ENCODE measurements at regions not wholly inside any gene's neighbourhood (a gene's known extent, or its start where the extent isn't known, plus 50 kb on each side); places are given as distances from the start of the nearest gene placed in this dataset.
"Not testable (repeated sequence)": the region's sequence is repeated elsewhere in the genome, so short reads cannot be mapped to it uniquely, and the experiment has no call there.

GRCh38 chr2:87429931-87430275, 318.0 kb upstream of the PLGLB2 start:
- not testable (repeated sequence) for DNase-seq (ENCODE audit: low spot score)

GRCh38 chr2:87431051-87431450, 316.8 kb upstream of the PLGLB2 start:
- DNase-seq (ENCODE audit: low spot score), result not testable (repeated sequence)

- DNase-seq (ENCODE audit: low spot score), result not testable (repeated sequence)
Observed at GRCh38 chr2:87432711-87433453, 315.0 kb upstream of the PLGLB2 start.

GRCh38 chr2:87436007-87436406, 311.9 kb upstream of the PLGLB2 start:
- not testable (repeated sequence) for DNase-seq (ENCODE audit: low spot score)

GRCh38 chr2:87437701-87438260, 310.1 kb upstream of the PLGLB2 start:
- DNase-seq (ENCODE audit: low spot score), result not testable (repeated sequence)

GRCh38 chr2:87438780-87439454, 309.0 kb upstream of the PLGLB2 start:
- DNase-seq (ENCODE audit: low spot score), result not testable (repeated sequence)

- not testable (repeated sequence) for DNase-seq (ENCODE audit: low spot score)
Observed at GRCh38 chr2:87439617-87440204, 308.2 kb upstream of the PLGLB2 start.

GRCh38 chr2:87440650-87441049, 307.2 kb upstream of the PLGLB2 start:
- not testable (repeated sequence) for DNase-seq (ENCODE audit: low spot score)

GRCh38 chr2:87441375-87441774, 306.5 kb upstream of the PLGLB2 start:
- DNase-seq (ENCODE audit: low spot score), result not testable (repeated sequence)

- not testable (repeated sequence) for DNase-seq (ENCODE audit: low spot score)
Observed at GRCh38 chr2:87442983-87443577, 304.8 kb upstream of the PLGLB2 start.

- DNase-seq (ENCODE audit: low spot score), result not testable (repeated sequence)
Observed at GRCh38 chr2:87444951-87445350, 302.9 kb upstream of the PLGLB2 start.

GRCh38 chr2:87445613-87446312, 302.1 kb upstream of the PLGLB2 start:
- not testable (repeated sequence) for DNase-seq (ENCODE audit: low spot score)

GRCh38 chr2:87446313-87446696, 301.6 kb upstream of the PLGLB2 start:
- not testable (repeated sequence) for DNase-seq (ENCODE audit: low spot score)

GRCh38 chr2:87449462-87449980, 298.4 kb upstream of the PLGLB2 start:
- not testable (repeated sequence) for DNase-seq (ENCODE audit: low spot score)

GRCh38 chr2:87452193-87452592, 295.7 kb upstream of the PLGLB2 start:
- peak; percentile 35 for DNase-seq (ENCODE audit: low spot score)

- DNase-seq (ENCODE audit: low spot score), result peak; percentile 77
Observed at GRCh38 chr2:87452861-87453260, 295.0 kb upstream of the PLGLB2 start.

GRCh38 chr2:87453965-87454364, 293.9 kb upstream of the PLGLB2 start:
- peak; percentile 70 for DNase-seq (ENCODE audit: low spot score)

GRCh38 chr2:87454421-87454820, 293.5 kb upstream of the PLGLB2 start:
- DNase-seq (ENCODE audit: low spot score), result peak; percentile 72

- DNase-seq (ENCODE audit: low spot score), result not testable (repeated sequence)
Observed at GRCh38 chr2:87455209-87455853, 292.6 kb upstream of the PLGLB2 start.

GRCh38 chr2:87455854-87456249, 292.0 kb upstream of the PLGLB2 start:
- DNase-seq (ENCODE audit: low spot score), result not testable (repeated sequence)

Data from A172 (cell line).